Keratinocyte (primary cell): ENCODE measurements at regions not wholly inside any gene's neighbourhood (a gene's known extent, or its start where the extent isn't known, plus 50 kb on each side); places are given as distances from the start of the nearest gene placed in this dataset.

Source experiments
- CTCF ChIP-seq, 3 experiments: IDR thresholded peaks in 1 of 3; conservative IDR thresholded peaks in 1 of 3; optimal IDR thresholded peaks in 1 of 3; 2 replicates in 2 of 3; 3 replicates in 1 of 3; pipeline versions ENCODE3 to v1.5.1; 2011; ENCODE audit warnings: low read length in 3 of 3, mild to moderate bottlenecking in 3 of 3, moderate library complexity in 2 of 3, control low read depth in 1 of 3, inconsistent platforms in 1 of 3; ENCODE audit not compliant: insufficient read depth in 2 of 3; ENCODE audit errors: extremely low read depth in 1 of 3
- EZH2 ChIP-seq: IDR thresholded peaks from one replicate; pipeline ENCODE4 v1.6.1; 2012; ENCODE audit warnings: inconsistent platforms, mild to moderate bottlenecking, low read length, moderate library complexity

GRCh38 chr2:177141866-177142265 is 70.7 kb upstream of the HNRNPA3 start:
- TF ChIP-seq EZH2, result no peak
- TF ChIP-seq CTCF (optimal IDR thresholded peaks at IDR 0.05 in 1 of 3, IDR thresholded peaks at IDR 0.05 in 1 of 3, conservative IDR thresholded peaks at IDR 0.05 in 1 of 3; ENCODE audit: extremely low read depth in 1 of 3, insufficient read depth in 2 of 3, low read length in 3 of 3), result no peak
